OCI-LY1 (cell line): ENCODE measurements at regions not wholly inside any gene's neighbourhood (a gene's known extent, or its start where the extent isn't known, plus 50 kb on each side); places are given as distances from the start of the nearest gene placed in this dataset.

ENCODE experiments used
- H2AFZ ChIP-seq: fragments of 200-600 bp; sonication (generic), shearing (Covaris generic); 2 replicates; pipeline ENCODE4 v1.6.0; 2014; ENCODE audit warnings: antibody characterized with exemption, mild to moderate bottlenecking, low read length
- H3F3A ChIP-seq: fragments of 200-600 bp; sonication (generic), shearing (Covaris generic); 2 replicates; pipeline ENCODE4 v1.6.0; 2014; ENCODE audit warnings: mild to moderate bottlenecking, antibody characterized with exemption, low read length, moderate library complexity; ENCODE audit not compliant: insufficient read depth
- H3K27ac ChIP-seq: fragments of 200-600 bp; sonication (generic); 2 replicates; pipeline ENCODE4 v1.5.1; 2014; ENCODE audit warnings: low read length, mixed run types, mild to moderate bottlenecking, low read depth; ENCODE audit not compliant: poor library complexity, severe bottlenecking
- H3K27me3 ChIP-seq: fragments of 200-600 bp; sonication (generic); 2 replicates; pipeline ENCODE4 v1.6.0; 2014; ENCODE audit warnings: antibody characterized with exemption, mild to moderate bottlenecking, low read length, moderate library complexity; ENCODE audit not compliant: insufficient read depth
- H3K36me3 ChIP-seq: fragments of 200-600 bp; sonication (generic); 2 replicates; pipeline ENCODE4 v1.6.1; 2014; ENCODE audit warnings: mild to moderate bottlenecking, antibody characterized with exemption, low read length, moderate library complexity, mixed read lengths; ENCODE audit not compliant: insufficient read depth
- H3K4me1 ChIP-seq: fragments of 200-600 bp; sonication (generic); 2 replicates; pipeline ENCODE4 v1.5.1; 2014; ENCODE audit warnings: mild to moderate bottlenecking, low read length, moderate library complexity; ENCODE audit not compliant: insufficient read depth, severe bottlenecking
- H3K4me2 ChIP-seq: fragments of 200-600 bp; sonication (generic), shearing (Covaris generic); 2 replicates; pipeline ENCODE4 v1.6.1; 2014; ENCODE audit warnings: low read length
- H3K4me3 ChIP-seq: fragments of 200-600 bp; sonication (generic); 2 replicates; pipeline ENCODE4 v1.5.1; 2014; ENCODE audit warnings: low read length, low read depth, mild to moderate bottlenecking, mixed read lengths; ENCODE audit not compliant: poor library complexity, severe bottlenecking
- H3K79me2 ChIP-seq: fragments of 200-600 bp; shearing (Covaris generic); 2 replicates; pipeline ENCODE4 v1.6.1; 2016; ENCODE audit warnings: mixed run types, low read length, mixed read lengths; ENCODE audit not compliant: insufficient read depth
- H3K9ac ChIP-seq: fragments of 200-600 bp; sonication (generic), shearing (Covaris generic); 2 replicates; pipeline ENCODE4 v1.6.1; 2014; ENCODE audit warnings: mild to moderate bottlenecking, low read length, mixed read lengths
- H3K9me2 ChIP-seq: fragments of 200-600 bp; sonication (generic), shearing (Covaris generic); 2 replicates; pipeline ENCODE4 v1.6.1; 2014; ENCODE audit warnings: low read depth, mild to moderate bottlenecking, low read length, mixed read lengths
- H3K9me3 ChIP-seq: fragments of 200-600 bp; shearing (Covaris generic); 2 replicates; pipeline ENCODE4 v1.6.1; 2014; ENCODE audit warnings: low read length, mixed read lengths
- H4K20me1 ChIP-seq: fragments of 200-600 bp; sonication (generic), shearing (Covaris generic); 2 replicates; pipeline ENCODE4 v1.6.0; 2016; ENCODE audit warnings: mild to moderate bottlenecking, low read length; ENCODE audit not compliant: insufficient read depth
- EZH2 ChIP-seq: fragments of 200-600 bp; sonication (generic), shearing (Covaris generic); IDR thresholded peaks from 2 replicates; pipeline ENCODE4 v1.8.0; 2017; ENCODE audit warnings: borderline replicate concordance, mixed run types, mild to moderate bottlenecking, antibody characterized with exemption, low read length, moderate library complexity, mixed read lengths
- TF ChIP-seq, protein P1 (sequence below): fragments of 200-600 bp; sonication (generic), shearing (Covaris generic); IDR thresholded peaks from 2 replicates; pipeline ENCODE4 v1.5.1; 2017; ENCODE audit warnings: mild to moderate bottlenecking, antibody characterized with exemption, low read length, moderate library complexity, mixed read lengths

DNA sequence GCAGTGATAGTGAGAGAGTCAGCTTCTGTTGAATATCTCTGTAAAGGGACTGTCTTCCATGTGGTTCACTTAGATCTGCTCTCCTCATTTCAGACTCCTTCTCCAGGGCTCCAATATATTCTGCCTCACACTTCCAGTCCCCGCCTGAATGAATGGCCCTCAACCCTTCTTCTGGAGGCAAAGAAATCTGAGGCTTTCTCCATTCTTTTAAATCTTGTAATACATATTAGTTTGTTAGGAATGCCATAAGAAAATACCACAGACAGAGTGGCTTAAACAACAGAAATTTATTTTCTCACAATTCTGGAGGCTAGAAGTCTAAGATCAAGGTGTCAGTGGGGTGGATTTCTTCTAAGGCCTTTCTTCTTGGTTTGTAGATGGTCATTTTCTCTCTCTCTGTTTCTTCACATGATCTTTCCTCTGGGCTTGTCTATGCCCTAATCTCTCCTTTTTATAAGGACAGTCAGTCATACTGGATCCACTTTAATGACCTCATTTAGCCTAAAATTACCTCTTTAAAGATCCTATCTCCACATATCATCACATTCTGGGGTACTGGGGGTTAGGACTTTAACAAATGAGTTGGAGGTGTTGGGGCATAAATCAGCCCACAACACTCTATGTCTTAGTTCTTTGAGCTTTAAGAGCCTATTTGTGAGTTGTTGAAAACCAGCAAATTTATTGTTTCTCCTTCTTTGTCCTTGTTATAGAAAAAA is 128.5 kb upstream of the KCNK2 start:
- no peak overlapping the region for H3K9ac ChIP-seq
- H3K79me2 ChIP-seq = no peaks in the 10 kb centered on the region
- H3F3A ChIP-seq = no peaks in the 10 kb centered on the region
- TF ChIP-seq, protein P1, sequence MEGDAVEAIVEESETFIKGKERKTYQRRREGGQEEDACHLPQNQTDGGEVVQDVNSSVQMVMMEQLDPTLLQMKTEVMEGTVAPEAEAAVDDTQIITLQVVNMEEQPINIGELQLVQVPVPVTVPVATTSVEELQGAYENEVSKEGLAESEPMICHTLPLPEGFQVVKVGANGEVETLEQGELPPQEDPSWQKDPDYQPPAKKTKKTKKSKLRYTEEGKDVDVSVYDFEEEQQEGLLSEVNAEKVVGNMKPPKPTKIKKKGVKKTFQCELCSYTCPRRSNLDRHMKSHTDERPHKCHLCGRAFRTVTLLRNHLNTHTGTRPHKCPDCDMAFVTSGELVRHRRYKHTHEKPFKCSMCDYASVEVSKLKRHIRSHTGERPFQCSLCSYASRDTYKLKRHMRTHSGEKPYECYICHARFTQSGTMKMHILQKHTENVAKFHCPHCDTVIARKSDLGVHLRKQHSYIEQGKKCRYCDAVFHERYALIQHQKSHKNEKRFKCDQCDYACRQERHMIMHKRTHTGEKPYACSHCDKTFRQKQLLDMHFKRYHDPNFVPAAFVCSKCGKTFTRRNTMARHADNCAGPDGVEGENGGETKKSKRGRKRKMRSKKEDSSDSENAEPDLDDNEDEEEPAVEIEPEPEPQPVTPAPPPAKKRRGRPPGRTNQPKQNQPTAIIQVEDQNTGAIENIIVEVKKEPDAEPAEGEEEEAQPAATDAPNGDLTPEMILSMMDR = no peak
- TF ChIP-seq EZH2 = no peak
- no peaks in the 10 kb centered on the region for H3K27me3 ChIP-seq
- no peaks in the 10 kb centered on the region for H3K36me3 ChIP-seq
- no peaks in the 10 kb centered on the region for H3K4me1 ChIP-seq
- no peak overlapping the region for H2AFZ ChIP-seq
- no peak overlapping the region for H3K27ac ChIP-seq
- no peaks in the 10 kb centered on the region for H3K9me2 ChIP-seq
- H4K20me1 ChIP-seq = no peaks in the 10 kb centered on the region
- no peak overlapping the region for H3K4me3 ChIP-seq
- no peak overlapping the region for H3K4me2 ChIP-seq
- no peaks in the 10 kb centered on the region for H3K9me3 ChIP-seq

DNA sequence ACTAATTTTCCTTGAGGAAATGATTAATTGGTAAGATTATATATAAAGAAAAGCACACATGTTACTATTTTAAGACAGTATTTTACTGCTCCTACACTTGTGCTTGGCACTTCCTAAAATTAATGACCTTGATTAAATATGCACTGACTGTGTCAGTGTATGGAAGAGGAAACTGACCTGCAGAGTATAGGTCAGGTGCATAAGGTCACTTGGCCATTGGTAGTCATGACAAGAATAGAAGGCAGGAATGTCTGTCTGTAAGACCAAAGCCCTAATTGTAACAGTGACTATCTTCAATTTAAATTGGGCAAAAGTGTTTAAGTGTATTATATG is 128.0 kb upstream of the KCNK2 start:
- H3F3A ChIP-seq = no peaks in the 10 kb centered on the region
- H3K4me1 ChIP-seq = no peaks in the 10 kb centered on the region
- H3K4me2 ChIP-seq = no peak overlapping the region

DNA sequence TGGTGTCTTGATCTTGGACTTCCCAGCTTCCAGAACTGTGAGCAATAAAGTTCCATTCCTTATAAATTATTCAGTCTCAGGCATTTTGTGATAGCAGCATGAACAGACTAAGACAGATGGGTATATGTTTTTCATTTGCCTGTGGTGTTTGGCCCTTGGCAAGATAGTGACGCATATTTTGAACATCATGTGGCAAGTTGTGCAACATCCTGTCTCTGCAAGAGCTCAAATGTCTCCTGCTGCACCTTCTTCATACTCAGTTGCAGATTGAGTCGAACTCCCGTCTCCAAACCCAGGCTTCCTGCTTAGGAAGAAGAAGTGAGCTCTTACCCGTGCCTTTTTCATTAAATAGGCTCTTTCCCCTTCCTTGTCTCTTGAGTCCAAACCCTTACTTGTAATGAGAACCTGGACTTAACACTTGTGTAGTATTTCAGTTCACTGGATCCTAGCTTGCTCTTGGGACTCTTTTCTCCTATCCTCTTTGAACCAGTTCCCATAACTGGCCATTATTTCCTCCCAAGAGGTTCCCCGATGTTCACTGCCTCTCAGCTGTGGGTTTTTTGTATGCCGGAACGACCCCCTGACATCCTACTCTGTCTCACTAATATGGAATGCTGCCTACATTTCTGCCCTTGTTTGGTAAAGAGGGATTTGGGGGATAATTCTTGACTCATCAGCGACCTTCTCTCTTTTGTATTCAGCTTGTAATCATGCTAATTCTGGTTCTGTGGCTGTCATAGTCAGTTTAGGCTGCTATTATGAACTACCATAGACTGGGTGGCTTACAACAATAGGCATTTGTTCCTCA is 125.0 kb upstream of the KCNK2 start:
- no peak overlapping the region for H3K4me2 ChIP-seq
- H3F3A ChIP-seq = no peaks in the 10 kb centered on the region

More for the DNA sequence above, 128.0 kb upstream of the KCNK2 start:
- no peak overlapping the region for H3K9ac ChIP-seq
- no peaks in the 10 kb centered on the region for H3K79me2 ChIP-seq
- no peak overlapping the region for H2AFZ ChIP-seq
- no peaks in the 10 kb centered on the region for H3K27me3 ChIP-seq
- no peak overlapping the region for H3K4me3 ChIP-seq
- no peaks in the 10 kb centered on the region for H3K9me2 ChIP-seq
- TF ChIP-seq, protein P1 = no peak
- no peak for TF ChIP-seq EZH2
- H3K9me3 ChIP-seq = no peaks in the 10 kb centered on the region
- no peak overlapping the region for H3K27ac ChIP-seq
- no peaks in the 10 kb centered on the region for H4K20me1 ChIP-seq
- H3K36me3 ChIP-seq = no peaks in the 10 kb centered on the region

More for the DNA sequence above, 125.0 kb upstream of the KCNK2 start:
- no peaks in the 10 kb centered on the region for H4K20me1 ChIP-seq
- TF ChIP-seq, protein P1 = no peak
- TF ChIP-seq EZH2 = no peak
- no peaks in the 10 kb centered on the region for H3K9me2 ChIP-seq
- no peak overlapping the region for H2AFZ ChIP-seq
- no peaks in the 10 kb centered on the region for H3K9me3 ChIP-seq
- no peaks in the 10 kb centered on the region for H3K4me1 ChIP-seq
- no peaks in the 10 kb centered on the region for H3K79me2 ChIP-seq
- no peaks in the 10 kb centered on the region for H3K27me3 ChIP-seq
- H3K36me3 ChIP-seq = no peaks in the 10 kb centered on the region
- no peak overlapping the region for H3K4me3 ChIP-seq
- no peak overlapping the region for H3K9ac ChIP-seq
- H3K27ac ChIP-seq = no peak overlapping the region
